ENCODE measurements at regions not wholly inside any gene's neighbourhood (a gene's known extent, or its start where the extent isn't known, plus 50 kb on each side); places are given as distances from the start of the nearest gene placed in this dataset.

DNA sequence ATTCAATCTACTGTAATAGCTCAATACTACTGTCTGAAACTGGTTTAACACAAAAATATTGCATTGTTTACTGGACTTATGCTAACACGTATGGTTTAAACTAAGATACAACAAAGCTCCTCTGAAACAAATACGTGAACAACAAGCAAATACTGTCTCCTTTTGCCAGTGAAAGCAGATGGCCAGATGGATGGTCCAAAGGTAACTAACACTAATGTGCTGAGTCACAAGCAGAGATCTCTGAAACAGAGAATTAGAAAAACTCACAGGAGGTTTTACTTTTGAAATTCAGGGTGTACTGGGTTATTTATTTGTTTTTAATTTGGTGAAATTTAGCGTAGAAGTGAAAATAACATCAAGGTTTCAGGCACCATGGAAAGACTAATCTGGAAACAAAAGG, 124.3 kb upstream of the SOX4 start:
- ATAC-seq (no peak), DNase-seq (no peak)

DNA sequence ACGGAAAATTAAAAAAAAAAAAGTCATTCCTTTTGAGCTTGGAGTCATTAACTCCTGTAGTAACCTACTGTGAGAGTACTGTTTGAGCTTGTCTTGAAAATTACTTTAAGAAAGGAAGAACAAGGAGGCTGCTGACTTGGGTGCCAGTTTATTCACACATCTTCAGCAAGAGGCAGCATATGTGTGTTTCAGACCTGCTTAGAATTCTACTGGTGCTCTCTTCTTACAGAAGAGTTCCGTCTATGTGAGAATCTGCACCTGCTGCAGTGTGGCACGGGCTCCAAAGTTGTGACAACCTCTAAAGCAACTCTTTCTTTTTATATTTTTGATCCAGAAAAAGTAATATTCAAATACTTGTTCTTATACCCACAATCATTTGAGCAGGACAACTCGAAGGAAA, 117.4 kb upstream of the SOX4 start:
- ATAC-seq (no peak), DNase-seq (no peak)

DNA sequence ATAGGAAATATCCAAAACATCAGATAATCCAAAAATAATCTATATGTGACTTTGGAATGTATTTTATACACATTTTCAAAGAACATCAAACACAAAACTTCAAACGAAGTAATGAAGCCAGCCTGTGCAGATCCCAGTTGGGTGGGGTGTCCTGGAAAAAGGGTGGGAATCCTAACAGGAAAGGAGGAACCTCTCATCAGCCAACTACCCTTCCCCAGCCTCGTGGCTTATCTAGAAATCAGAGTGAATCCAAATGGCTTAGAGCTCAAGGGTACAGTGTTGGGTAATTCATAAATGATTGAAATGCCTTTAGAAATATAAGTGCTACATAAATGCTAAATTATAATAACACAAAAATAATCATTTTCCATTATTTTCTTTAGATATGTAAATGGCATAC, 115.1 kb upstream of the SOX4 start:
- ATAC-seq = no peak
- DNase-seq = no peak

DNA sequence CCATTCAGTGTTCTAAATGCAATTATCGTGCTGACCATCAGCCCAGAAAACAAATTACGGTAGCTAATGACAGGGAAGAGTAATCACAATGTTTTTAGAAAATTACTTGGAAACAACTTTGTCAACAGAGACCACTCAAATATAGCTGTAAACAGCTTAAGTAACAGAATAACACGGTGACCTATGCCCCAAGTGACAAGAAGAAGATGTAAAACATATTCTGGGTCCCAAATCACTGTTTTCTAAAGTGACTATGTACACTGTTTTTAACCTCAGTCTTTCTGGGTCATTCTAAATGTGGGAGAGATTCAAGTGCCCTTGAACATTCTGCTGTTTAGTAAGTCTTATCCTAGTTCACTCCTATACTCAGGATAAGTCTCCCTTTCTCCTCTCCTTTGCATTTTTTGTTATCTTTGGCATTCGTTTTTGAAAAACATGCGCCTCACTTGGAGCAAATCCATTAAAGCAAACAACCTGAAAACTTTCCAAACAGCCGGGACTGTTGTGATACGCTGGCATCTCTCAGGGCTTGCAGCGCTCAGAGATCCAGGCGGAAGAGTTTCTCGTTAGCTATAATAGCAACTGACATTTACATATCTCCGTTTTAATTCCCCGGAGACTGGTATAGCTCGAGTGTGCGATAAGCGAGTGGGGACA, 114.5 kb upstream of the SOX4 start:
- ATAC-seq (no peak), DNase-seq (no peak)

DNA sequence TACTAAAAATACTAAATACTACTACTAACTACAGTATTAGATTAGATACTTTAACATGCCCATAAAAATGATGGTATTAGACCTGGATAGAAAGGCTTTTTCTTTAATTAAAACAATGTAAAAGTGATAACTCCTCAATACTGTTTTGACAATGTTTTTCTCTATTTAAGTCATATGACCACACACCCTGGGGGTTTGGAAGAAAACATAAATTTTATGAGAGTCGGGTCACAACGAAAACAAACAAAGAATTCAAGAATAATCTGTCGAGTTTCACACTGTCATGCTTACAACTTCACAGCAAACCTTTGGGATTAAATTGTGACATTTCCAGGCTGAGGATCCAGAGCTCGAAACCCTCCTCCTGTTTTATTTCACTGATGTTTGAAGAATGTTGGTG, 107.4 kb upstream of the SOX4 start:
- DNase-seq (no peak), ATAC-seq (no peak)

DNA sequence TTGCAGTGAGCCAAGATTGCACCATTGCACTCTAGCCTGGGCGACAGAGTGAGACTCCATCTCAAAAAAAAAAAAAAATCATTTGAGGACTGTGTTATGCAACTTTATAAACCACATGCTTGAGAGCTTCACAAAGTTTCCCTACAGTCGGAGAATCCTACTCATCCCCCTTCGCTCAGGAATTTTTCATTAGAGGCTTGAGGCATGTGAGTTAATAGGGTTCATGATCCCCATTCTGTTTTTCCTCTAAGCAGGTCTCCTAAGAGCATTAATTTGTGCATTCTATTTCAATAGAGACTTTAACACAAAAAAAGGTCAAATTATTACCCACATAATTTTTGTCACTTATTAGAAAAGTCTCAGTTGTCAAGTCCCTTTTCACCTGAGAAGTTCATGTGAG, 103.7 kb upstream of the SOX4 start:
- no peak for DNase-seq

DNA sequence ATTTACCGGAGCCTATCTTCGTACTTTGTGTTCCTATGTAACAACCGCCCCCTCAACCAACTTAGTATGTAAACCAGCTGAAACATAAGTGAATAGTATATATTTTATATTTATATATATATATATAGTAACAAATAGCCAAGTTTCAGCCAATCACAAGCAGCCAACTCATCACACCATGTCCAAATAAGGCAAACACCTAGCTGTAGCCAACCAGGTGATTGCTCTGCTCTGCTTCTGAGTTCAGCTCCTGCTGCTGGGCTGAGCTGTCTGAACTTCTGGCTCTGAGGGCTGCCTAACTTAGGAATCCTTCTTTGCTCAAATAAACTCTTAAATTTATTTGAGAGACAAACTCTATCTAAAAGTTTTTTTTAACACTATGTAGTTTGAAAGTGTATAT, 101.6 kb upstream of the SOX4 start:
- DNase-seq (no peak), ATAC-seq (no peak)

More for the DNA sequence above, 103.7 kb upstream of the SOX4 start:
- ATAC-seq = no peak

DNA sequence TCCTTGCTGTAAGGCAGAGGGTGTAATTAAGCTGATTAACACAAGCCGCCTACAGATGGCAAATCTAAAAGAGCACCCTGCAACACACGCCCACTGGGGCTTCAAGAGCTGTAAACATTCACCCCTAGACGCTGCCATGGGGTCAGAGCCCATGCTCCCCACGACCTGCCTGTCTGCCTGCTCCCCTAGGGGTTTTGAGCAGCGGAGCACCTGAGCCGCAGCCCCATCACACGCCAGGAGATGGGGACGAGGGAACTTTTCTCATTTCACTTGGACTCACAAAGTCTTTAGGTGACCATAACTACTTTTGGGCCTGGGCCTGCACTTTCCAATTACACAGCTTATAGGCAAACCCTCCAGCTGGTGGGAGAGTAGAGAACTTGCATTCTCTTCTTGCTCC, 99.0 kb upstream of the SOX4 start:
- DNase-seq = no peak
- ATAC-seq = no peak

DNA sequence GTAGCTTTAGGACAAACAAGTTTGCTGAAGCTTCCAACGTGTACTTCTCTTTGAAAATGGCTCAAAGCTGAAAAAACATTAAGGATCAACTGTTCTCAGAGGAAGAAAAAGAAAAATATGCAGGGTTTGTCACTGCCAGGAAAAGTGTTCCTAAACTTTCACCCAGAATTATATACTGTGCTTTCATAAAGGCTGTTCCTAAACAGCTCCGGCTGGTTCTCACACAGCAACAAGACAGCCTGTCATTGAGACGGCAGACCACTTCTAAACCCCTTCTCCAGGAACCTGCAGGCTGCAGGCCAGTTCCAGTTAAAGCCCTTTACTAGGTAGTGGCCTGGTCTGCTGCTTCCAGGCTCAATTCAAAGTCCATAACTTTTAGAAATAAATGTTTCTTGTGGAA, 97.4 kb upstream of the SOX4 start:
- DNase-seq = no peak
- ATAC-seq = no peak

DNA sequence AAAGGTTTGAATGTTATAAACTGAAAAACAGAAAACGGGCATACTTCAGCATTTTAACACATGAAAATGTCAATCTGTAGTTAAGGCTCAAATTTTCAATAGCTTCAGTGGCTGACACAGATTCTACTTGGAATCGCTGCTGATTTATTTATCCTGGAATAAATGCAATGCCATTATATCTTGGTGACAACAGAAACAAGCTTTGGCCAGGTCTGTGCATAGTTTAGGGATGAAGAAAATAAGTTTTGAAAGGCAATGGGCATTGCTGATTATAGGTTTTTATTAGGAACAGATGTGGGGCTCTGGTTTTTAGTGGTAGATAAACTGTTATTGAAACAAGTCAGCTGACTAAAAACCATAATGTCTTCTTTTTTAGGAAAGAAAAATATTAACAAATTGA, 96.8 kb upstream of the SOX4 start:
- ATAC-seq (no peak), DNase-seq (no peak)

DNA sequence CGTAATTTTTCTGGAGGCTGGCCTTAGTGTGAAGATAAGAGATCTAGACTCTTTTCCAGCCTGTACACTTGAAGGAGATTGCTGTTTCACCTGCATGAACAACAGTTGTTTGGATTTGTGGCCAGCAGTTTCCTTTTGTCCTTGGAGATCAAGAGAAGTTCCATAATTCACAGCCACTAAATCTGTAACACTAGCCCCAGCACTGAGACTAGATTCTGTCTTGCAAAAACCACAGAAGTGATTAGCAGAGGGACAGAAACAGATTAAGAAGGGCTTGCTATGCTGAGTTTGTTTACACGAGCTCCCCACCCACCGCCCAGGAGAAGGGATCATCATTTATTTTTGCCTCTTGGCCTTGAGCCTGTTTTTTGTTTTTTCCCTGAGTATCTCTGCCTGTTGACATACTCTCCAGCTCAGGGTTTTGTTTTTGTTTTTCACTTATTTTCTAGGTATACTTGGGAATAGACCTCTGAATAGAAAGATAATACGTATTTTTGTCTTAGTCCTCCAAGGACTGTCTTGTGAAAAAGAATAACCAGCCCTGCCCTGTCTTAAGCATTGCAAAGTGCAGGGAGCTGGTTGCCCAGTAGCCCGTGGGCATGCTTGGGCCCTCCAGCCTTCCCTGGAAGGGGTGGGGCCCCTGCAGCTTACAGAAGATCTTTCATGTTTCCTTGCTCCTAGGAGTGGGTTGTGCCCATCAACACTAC, 93.1 kb upstream of the SOX4 start:
- DNase-seq (no peak), ATAC-seq (no peak)

DNA sequence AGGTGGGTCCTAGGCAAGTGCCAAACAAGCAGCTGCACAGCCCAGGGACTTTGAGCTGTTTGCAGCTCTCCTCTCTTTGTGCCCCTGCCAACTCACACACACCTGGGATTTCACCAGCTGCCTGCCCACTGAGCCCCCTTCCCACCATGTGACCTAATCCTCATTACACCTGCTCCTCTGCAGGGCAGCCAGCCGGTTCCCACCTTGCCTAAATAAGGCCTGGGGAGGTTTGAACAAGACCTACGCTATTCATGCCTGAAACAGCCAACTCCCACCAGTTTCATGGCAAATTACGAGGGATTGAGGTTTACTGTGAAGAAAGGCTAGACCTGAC, 92.6 kb upstream of the SOX4 start:
- DNase-seq = no peak
- ATAC-seq = no peak

DNA sequence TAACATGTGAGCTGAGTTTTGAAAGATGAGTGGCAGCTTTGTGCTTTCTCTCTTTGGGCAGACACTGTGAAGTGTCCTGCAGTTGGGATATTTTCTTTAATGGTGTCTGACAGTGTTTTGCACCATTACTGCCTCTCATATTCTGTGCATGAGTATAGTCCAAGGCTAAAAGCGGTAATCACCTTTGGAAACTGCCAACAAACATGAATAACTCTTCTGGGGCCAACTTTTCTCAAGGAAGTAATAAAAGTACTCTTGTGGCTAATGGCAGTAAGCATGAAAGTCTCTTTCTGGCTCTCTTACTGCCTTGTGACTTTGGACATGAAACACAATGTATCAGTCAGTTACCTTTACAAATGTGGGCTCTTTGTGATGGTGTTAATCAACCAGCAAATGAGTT, 91.7 kb upstream of the SOX4 start:
- DNase-seq (no peak), ATAC-seq (no peak)

DNA sequence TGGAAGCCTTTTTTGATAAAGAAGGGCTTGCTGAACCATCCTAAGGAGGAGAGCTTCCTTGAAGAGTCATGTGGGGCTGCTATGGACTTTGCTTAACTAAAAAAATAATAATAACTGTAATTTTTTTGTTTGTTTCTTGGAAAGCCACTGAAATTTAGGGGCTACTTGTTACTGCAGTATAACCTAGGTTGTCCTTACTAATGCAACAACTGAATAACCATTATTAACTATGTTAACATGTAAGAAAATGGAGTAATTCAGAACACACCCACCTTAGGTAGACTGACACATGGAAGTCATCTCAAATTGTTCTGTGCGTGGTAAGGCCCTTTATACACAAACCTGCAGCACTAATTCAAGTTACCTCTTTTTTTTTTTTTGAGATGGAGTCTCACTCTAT, 90.9 kb upstream of the SOX4 start:
- DNase-seq (no peak), ATAC-seq (no peak)

DNA sequence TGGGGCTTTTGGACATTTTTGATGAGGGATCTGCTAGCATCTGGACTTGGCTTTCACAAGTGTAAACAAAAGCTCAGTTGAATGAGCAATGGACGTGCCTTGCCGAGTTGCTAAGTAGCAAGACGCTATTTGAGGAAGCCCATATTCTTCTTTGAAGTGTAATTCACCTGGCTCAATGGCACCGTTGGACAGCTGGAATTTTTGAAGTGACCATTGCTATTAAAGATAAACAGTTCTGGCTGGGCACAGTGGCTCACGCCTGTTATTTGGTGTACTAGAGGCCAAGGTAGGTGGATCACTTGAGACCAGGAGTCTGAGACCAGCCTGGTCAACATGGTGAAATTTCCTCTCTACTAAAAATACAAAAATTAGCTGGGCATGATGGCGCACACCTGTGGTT, 88.8 kb upstream of the SOX4 start:
- ATAC-seq (no peak), DNase-seq (no peak)

DNA sequence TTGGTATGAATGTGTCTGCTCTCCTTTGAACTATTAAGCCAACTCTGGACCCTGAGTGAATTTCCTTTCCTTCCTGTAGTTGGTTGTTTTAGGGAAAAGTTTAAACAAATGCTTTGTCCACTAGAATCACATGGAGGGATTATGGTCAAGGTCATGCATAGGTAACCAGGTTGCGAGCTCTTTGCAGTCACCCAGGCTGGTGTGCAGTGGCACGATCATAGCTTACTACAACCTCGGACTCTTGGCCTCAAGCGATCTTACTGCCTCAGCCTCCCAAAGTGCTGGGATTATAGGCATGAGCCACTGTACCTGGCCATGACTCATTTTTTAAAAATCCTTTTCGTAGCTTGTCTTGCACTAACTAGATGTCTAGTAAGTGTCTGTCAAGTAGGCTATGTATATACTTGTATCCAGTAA, 88.0 kb upstream of the SOX4 start:
- DNase-seq (no peak), ATAC-seq (no peak)

DNA sequence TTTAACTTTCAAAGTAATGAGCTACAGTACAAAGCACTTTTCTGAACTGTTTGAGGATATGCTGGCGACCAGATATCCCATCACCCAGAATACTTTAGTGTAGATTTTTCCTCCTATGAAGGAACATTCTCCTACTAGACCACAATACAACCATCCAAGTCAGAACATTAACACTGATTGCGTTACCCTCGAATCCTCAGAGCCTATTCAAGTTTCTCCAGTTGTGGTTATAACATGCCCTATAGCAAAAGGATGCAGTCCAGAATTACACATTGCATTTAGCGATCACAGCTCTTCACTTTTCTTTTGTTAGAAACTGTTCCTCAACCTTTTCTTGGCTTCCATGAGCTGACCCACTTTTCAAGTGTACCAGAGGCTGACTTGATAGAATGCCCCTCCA, 87.4 kb upstream of the SOX4 start:
- DNase-seq (no peak), ATAC-seq (no peak)

DNA sequence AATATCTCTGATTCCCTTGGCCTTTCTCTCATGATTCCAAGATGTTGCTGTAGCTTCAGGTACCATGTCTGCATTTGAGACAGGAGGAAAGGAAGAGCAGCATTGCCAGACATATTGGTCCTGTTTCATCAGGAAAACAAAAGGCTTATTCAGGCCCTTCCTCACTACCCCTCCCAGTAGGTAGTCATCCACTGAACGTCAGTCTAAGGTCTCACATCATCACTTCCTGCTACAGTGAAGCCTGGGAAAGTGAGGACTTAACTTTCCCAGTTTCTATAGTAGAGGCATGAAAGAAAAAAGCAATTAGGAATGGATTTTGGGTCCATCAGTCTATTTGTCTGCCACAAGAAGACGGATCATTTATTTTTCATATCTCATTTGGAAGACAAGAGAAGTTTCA, 85.7 kb upstream of the SOX4 start:
- ATAC-seq (no peak), DNase-seq (no peak)

DNA sequence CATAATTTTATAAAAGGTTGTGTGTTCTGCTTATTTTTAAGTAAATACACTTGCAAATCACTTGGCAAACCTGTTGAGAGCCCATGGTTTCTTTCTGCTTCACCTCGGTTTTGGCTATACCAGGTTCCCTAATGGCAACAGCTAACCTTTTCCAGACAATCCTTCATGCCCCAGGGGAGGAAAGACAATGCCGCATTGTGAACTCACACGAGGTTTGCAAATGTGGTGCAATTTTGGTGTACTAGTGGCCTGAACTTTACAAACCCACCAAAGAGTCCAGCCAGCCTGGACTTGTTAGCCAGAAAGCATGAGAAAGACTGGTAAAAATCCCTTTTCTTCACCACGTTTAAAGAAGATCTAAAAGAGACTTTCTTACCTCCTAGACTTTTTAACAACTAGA, 84.8 kb upstream of the SOX4 start:
- DNase-seq (no peak), ATAC-seq (no peak)

DNA sequence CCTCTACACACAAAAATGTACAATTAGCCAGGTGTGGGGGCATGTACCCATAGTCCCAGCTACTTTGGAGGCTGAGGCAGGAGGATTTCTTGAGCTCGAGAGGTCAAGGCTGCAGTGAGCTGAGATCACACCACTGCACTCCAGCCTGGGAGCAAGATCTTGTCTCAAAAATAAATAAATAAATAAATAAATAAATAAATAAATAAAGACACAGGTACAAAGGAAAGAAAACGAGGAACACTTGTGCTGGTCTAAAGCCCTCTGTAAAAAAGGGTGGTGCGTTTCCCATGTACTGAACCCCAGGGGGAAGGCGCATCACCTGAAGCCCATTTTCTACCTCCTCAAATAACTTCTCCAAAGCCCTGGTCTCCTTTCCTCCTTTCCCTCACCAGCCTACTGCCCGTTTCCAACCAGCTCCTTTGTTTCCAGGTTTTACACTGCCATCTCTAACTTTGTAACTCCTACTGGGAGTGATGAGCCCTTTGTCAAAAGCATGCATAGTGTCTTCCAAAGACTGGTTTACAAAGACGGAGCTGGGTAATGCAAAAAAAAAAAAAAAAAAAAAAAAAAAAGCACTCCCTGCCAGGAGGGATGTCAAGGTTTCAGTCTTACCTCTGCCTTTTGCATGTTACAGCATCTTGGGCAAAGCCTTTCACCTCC, 81.5 kb upstream of the SOX4 start:
- no peak for ATAC-seq
- DNase-seq = no peak

DNA sequence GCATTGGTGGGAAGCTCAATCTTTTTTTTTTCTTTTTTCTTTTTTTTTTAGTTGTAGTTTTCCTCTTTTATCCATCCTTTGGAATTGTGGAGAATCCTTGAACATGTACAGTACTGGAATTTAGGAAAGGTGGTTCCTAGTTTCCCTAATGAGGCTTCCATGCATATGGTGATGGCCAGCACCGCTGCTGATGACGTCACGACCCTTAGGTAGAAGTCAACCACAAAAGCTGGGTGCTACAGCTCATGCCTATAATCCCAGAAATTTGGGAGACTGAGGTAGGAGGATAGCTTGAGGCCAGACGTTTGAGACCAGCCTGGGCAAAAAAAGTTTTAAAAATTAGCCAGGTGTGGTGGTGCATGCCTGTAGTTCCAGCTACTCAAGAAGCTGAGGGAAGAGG, 79.3 kb upstream of the SOX4 start:
- no peak for DNase-seq

DNA sequence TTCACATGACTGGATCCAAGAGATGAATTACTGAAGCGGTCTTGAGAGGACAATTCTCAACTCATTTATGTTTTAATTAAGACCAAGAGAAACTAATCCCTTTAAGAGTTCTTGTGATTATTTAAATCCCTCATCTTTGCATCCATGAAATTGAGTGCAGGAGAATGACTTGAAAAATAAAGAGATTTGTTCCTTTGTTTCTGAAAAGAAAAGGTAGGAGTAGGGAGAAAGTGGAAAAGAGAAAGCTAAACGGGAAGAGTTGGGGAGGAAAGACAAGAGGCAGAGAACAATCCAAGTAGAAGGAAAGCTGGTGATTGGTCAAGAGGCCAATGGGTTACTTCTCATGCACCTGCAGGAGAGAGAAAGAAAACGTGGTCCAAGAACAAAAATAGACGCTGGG, 75.2 kb upstream of the SOX4 start:
- ATAC-seq = no peak
- DNase-seq = no peak

More for the DNA sequence above, 79.3 kb upstream of the SOX4 start:
- no peak for ATAC-seq

DNA sequence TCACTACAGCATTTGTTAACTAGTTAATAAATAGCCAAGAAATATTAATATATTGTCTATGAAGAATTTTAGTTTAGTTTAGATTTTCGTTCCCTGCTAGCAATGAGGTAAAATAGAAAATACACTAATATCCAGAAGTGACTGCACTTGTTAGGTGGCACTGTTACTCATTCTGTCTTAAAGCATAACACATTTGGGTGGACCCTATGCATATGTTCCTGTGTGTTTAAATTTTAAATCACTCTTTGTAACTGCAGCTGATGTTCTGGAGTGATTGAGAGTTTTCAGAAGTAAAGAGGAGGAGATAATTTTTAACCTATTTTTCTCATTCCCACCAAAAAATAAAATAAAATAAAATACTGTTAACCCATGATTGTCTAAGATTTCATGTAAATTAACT, 73.9 kb upstream of the SOX4 start:
- DNase-seq (no peak), ATAC-seq (no peak)

DNA sequence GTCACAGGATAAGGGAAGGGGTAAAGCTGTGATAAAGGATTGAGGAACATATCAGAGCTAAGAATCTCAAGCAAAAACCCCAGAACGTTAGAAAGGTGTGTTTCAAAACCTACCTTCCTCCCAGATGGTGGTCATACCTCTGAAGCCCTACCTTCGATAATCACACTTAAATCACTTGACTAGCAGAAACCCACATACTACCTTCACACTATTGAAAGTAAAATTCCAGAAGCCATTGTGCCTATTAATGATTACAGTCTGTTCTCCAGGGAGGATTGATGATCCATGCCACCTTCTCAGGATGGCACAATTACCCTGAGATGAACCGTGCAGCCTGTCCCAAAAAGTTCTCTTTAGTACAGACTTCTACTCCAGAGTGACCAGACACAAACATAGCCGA, 72.3 kb upstream of the SOX4 start:
- ATAC-seq (no peak), DNase-seq (no peak)

All from stimulated activated naive CD8-positive, alpha-beta T cell treated with anti-CD3 and anti-CD28 coated beads, Interleukin-15, Interleukin-2, amounts not matched to agents 100 U/mL and 50 U/mL, for 24 hours (primary cell).